ENCODE measurements at regions not wholly inside any gene's neighbourhood (a gene's known extent, or its start where the extent isn't known, plus 50 kb on each side); places are given as distances from the start of the nearest gene placed in this dataset.

GRCh38 chr10:47070541-47070940, 159.3 kb downstream of the PTPN20 start:
- no peak overlapping the region for H3K27ac ChIP-seq (ENCODE audit: low read length)
- intact Hi-C loops (cut with micrococcal nuclease; ENCODE audit: unreplicated experiment) = no loop called here
- ChIA-PET POLR2A (interaction anchor here (0.9 kb wide), 1 partner anchor 10 kb away, joined by 3 read pairs; no protein-coding TSS in a partner anchor), CTCF (no interaction called here)
- H3K9me3 ChIP-seq (ENCODE audit: control insufficient read depth, insufficient read depth, low read depth, low read length) = no peaks in the 10 kb centered on the region
- no peak for TF ChIP-seq SIN3A (IDR thresholded peaks at IDR 0.05; ENCODE audit: borderline replicate concordance, insufficient read depth, low read depth, low read length)
- TF ChIP-seq POLR2AphosphoS5 (IDR thresholded peaks at IDR 0.05; ENCODE audit: low read depth, low read length) = no peak
- no peak for TF ChIP-seq REST (IDR thresholded peaks at IDR 0.05; ENCODE audit: insufficient read depth in 1 of 2, low read depth in 2 of 2, low read length in 1 of 2)
- TF ChIP-seq TCF7L2 (IDR thresholded peaks at IDR 0.05; ENCODE audit: low read depth, low read length) = no peak
- TF ChIP-seq CTCF (IDR thresholded peaks at IDR 0.05) = no peak
- H3K27me3 ChIP-seq (ENCODE audit: control insufficient read depth, insufficient read depth, low read length) = peaks cover 13% of the 10 kb centered on the region; the same call in 1 of the 2 replicates
- no peaks in the 10 kb centered on the region for H3K4me1 ChIP-seq (ENCODE audit: control insufficient read depth, insufficient read depth, low read length)
- no peak for DNase-seq (ENCODE audit: low read depth, low spot score)
- no peak overlapping the region for H3K4me3 ChIP-seq (ENCODE audit: low read depth in 2 of 2, low read length in 2 of 2)
- in situ Hi-C loops (cut with HindIII; ENCODE audit: low pct_unique_long_range_greater_than_20kb, low sequenced_read_pairs) = no loop called here
- no peak for ATAC-seq
- no peaks in the 10 kb centered on the region for H3K36me3 ChIP-seq (ENCODE audit: control insufficient read depth, insufficient read depth, low read length)
- no TSS peak for BruUV-seq (replicated peaks)

- Histone ChIP-seq H3K36me3 (ENCODE audit: control insufficient read depth, insufficient read depth, low read length) (no peaks in the 10 kb centered on the region), H3K27ac (ENCODE audit: low read length) (no peak overlapping the region), H3K9me3 (ENCODE audit: control insufficient read depth, insufficient read depth, low read depth, low read length) (no peaks in the 10 kb centered on the region), H3K4me3 (ENCODE audit: low read depth in 2 of 2, low read length in 2 of 2) (no peak overlapping the region), H3K4me1 (ENCODE audit: control insufficient read depth, insufficient read depth, low read length) (no peaks in the 10 kb centered on the region), H3K27me3 (ENCODE audit: control insufficient read depth, insufficient read depth, low read length) (peaks cover 17% of the 10 kb centered on the region; the same call in 1 of the 2 replicates)
- CTCF ChIA-PET = no interaction called here
- DNase-seq (ENCODE audit: low read depth, low spot score) (no peak), ATAC-seq (no peak)
- BruUV-seq (replicated peaks) = no TSS peak
- in situ Hi-C loops (cut with HindIII; ENCODE audit: low pct_unique_long_range_greater_than_20kb, low sequenced_read_pairs) = no loop called here
- intact Hi-C loops (cut with micrococcal nuclease; ENCODE audit: unreplicated experiment) = no loop called here
- TF ChIP-seq TCF7L2 (IDR thresholded peaks at IDR 0.05; ENCODE audit: low read depth, low read length) = no peak
- TF ChIP-seq POLR2AphosphoS5 (IDR thresholded peaks at IDR 0.05; ENCODE audit: low read depth, low read length) = no peak
- no peak for TF ChIP-seq SIN3A (IDR thresholded peaks at IDR 0.05; ENCODE audit: borderline replicate concordance, insufficient read depth, low read depth, low read length)
- no peak for TF ChIP-seq CTCF (IDR thresholded peaks at IDR 0.05)
- no peak for TF ChIP-seq REST (IDR thresholded peaks at IDR 0.05; ENCODE audit: insufficient read depth in 1 of 2, low read depth in 2 of 2, low read length in 1 of 2)
- POLR2A ChIA-PET = no interaction called here
Measured at GRCh38 chr10:47071891-47072290, 160.7 kb downstream of the PTPN20 start.
